ENCODE measurements at regions not wholly inside any gene's neighbourhood (a gene's known extent, or its start where the extent isn't known, plus 50 kb on each side); places are given as distances from the start of the nearest gene placed in this dataset.

- TF ChIP-seq MXI1 (IDR thresholded peaks at IDR 0.05; ENCODE audit: borderline replicate concordance, low read depth, low read length) = no peak
Measured at GRCh38 chr5:98099448-98100105, 673.9 kb upstream of the RGMB start (continued).

- Histone ChIP-seq H4K8ac (ENCODE audit: low read depth in 2 of 2, low read length in 2 of 2) (no peak overlapping the region; a peak in 1 of 4 replicates), H2BK5ac (ENCODE audit: low read depth, low read length, poor library complexity, severe bottlenecking) (no peak overlapping the region), H4K5ac (ENCODE audit: low read depth, low read length) (no peak overlapping the region), H3K4ac (ENCODE audit: low read depth, low read length) (peak overlapping the region; percentile 51; the same call in 1 of the 2 replicates), H3K27ac (ENCODE audit: insufficient read depth, low read length) (no peak overlapping the region), H2AK9ac (replicated peaks; ENCODE audit: low read depth, low read length, poor library complexity) (no peak overlapping the region), H2BK120ac (ENCODE audit: low read depth, low read length) (peak overlapping the region; percentile 62; the same call in 1 of the 2 replicates), H2BK15ac (ENCODE audit: low read depth, low read length) (no peak overlapping the region), H4K91ac (ENCODE audit: insufficient read depth, low read depth, low read length) (no peak overlapping the region), H3K27me3 (ENCODE audit: control insufficient read depth, insufficient read depth, low read length) (no peaks in the 10 kb centered on the region), H3K23ac (ENCODE audit: low read depth, low read length) (no peak overlapping the region), H2BK20ac (ENCODE audit: low read depth, low read length) (peak overlapping the region; percentile 79), H4K20me1 (ENCODE audit: insufficient read depth, low read length) (no peaks in the 10 kb centered on the region), H2AFZ (replicated peaks; ENCODE audit: low read length, poor library complexity) (no peak overlapping the region), H3K18ac (ENCODE audit: low read depth, low read length) (peak overlapping the region; percentile 70; the same call in 1 of the 2 replicates), H3K4me3 (ENCODE audit: insufficient read depth, low read depth, low read length) (no peak overlapping the region), H3K4me2 (ENCODE audit: low read depth, low read length) (no peak overlapping the region), H3K56ac (ENCODE audit: extremely low read depth, insufficient read depth, low read length) (no peak overlapping the region), H3K9ac (ENCODE audit: low read depth, low read length) (no peak overlapping the region), H3K4me1 (ENCODE audit: control insufficient read depth, insufficient read depth, low read length) (peaks cover 4% of the 10 kb centered on the region), H3K79me1 (ENCODE audit: low read depth in 1 of 2, low read length in 2 of 2) (no peaks in the 10 kb centered on the region; a peak in 1 of 4 replicates), H3K9me3 (ENCODE audit: control insufficient read depth, insufficient read depth, low read length) (no peaks in the 10 kb centered on the region), H3K9me1 (ENCODE audit: insufficient read depth, low read length) (peaks cover 3% of the 10 kb centered on the region; the same call in 1 of the 2 replicates), H3K14ac (replicated peaks; ENCODE audit: low read depth, low read length) (no peak overlapping the region), H2AK5ac (ENCODE audit: low read depth, low read length) (no peak overlapping the region; the same call in 1 of the 2 replicates), H3K36me3 (ENCODE audit: control insufficient read depth, insufficient read depth, low read length) (no peaks in the 10 kb centered on the region)
- intact Hi-C loops (cut with micrococcal nuclease) = loop anchor here (10.0 kb wide), 1 partner anchor 866 kb away; no protein-coding TSS in a partner anchor
- DNase-seq (no peak), ATAC-seq (ENCODE audit: low read depth) (no peak)
- dilution Hi-C loops (cut with HindIII; ENCODE audit: low sequenced_read_pairs, unreplicated experiment) = no loop called here
- BruUV-seq (replicated peaks) = no TSS peak
- in situ Hi-C loops (cut with MboI; ENCODE audit: low sequenced_read_pairs) = no loop called here
- ChIA-PET CTCF (no interaction called here), POLR2A (ENCODE audit: unreplicated experiment) (interaction anchor here (0.6 kb wide), 1 partner anchor 26 kb away, joined by 5 read pairs; no protein-coding TSS in a partner anchor)
- TF ChIP-seq RAD21 (IDR thresholded peaks at IDR 0.05; ENCODE audit: low read length) (no peak), MAFK (IDR thresholded peaks at IDR 0.05; ENCODE audit: low read depth, low read length) (no peak), MXI1 (IDR thresholded peaks at IDR 0.05; ENCODE audit: borderline replicate concordance, low read depth, low read length) (no peak), RFX5 (IDR thresholded peaks at IDR 0.05; ENCODE audit: low read depth, low read length) (no peak), ELK1 (IDR thresholded peaks at IDR 0.05; ENCODE audit: borderline replicate concordance, low read depth, low read length) (no peak), CHD1 (IDR thresholded peaks at IDR 0.05; ENCODE audit: low read depth, low read length) (no peak), CEBPB (IDR thresholded peaks at IDR 0.05; ENCODE audit: low read depth, low read length) (no peak), POLR2A (IDR thresholded peaks at IDR 0.05; ENCODE audit: low read depth, low read length) (no peak), FOS (IDR thresholded peaks at IDR 0.05; ENCODE audit: low read depth, low read length) (no peak), NFE2L2 (IDR thresholded peaks at IDR 0.05; ENCODE audit: low read depth, low read length) (no peak), BHLHE40 (IDR thresholded peaks at IDR 0.05; ENCODE audit: low read depth, low read length) (no peak), RCOR1 (IDR thresholded peaks at IDR 0.05; ENCODE audit: insufficient replicate concordance, low read length) (no peak)
- TF ChIP-seq, protein P1, sequence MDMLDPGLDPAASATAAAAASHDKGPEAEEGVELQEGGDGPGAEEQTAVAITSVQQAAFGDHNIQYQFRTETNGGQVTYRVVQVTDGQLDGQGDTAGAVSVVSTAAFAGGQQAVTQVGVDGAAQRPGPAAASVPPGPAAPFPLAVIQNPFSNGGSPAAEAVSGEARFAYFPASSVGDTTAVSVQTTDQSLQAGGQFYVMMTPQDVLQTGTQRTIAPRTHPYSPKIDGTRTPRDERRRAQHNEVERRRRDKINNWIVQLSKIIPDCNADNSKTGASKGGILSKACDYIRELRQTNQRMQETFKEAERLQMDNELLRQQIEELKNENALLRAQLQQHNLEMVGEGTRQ (IDR thresholded peaks at IDR 0.05; ENCODE audit: low read depth, low read length) = no peak
- TF ChIP-seq, protein P2, sequence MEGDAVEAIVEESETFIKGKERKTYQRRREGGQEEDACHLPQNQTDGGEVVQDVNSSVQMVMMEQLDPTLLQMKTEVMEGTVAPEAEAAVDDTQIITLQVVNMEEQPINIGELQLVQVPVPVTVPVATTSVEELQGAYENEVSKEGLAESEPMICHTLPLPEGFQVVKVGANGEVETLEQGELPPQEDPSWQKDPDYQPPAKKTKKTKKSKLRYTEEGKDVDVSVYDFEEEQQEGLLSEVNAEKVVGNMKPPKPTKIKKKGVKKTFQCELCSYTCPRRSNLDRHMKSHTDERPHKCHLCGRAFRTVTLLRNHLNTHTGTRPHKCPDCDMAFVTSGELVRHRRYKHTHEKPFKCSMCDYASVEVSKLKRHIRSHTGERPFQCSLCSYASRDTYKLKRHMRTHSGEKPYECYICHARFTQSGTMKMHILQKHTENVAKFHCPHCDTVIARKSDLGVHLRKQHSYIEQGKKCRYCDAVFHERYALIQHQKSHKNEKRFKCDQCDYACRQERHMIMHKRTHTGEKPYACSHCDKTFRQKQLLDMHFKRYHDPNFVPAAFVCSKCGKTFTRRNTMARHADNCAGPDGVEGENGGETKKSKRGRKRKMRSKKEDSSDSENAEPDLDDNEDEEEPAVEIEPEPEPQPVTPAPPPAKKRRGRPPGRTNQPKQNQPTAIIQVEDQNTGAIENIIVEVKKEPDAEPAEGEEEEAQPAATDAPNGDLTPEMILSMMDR (conservative IDR thresholded peaks at IDR 0.05; ENCODE audit: low read depth, low read length) = no peak
Measured at GRCh38 chr5:98101131-98101530, 672.3 kb upstream of the RGMB start.
